Psoas muscle (tissue), 7 donors: ENCODE measurements at regions not wholly inside any gene's neighbourhood (a gene's known extent, or its start where the extent isn't known, plus 50 kb on each side); places are given as distances from the start of the nearest gene placed in this dataset.

Source experiments
- ATAC-seq, 4 donors: fragments of 200-7000 bp; cut with Tn5 transposase; one replicate each; pipeline ENCODE4 v1.9.1; 2020; ENCODE audit warnings: moderate library complexity in 3 of 4, mild to moderate bottlenecking in 2 of 4
- DNase-seq, 2 donors: peaks; one replicate each; pipeline ENCODE4 v3.0.0-alpha.2; 2020
- H3K27ac ChIP-seq: fragments of 200-600 bp; one replicate; pipeline ENCODE4 v1.8.0; 2022
- H3K27me3 ChIP-seq, 3 donors: fragments of 200-600 bp in 1 of 3; one replicate each; pipeline versions ENCODE4 v1.6.1 to v1.8.0; 2013 to 2022; ENCODE audit warnings: low read length in 2 of 3, mild to moderate bottlenecking in 2 of 3, moderate library complexity in 1 of 3; ENCODE audit not compliant: insufficient read depth in 3 of 3
- H3K36me3 ChIP-seq, 2 donors: fragments of 200-600 bp in 1 of 2; one replicate each; pipeline versions ENCODE4 v1.6.1 to v1.8.0; 2013 to 2022; ENCODE audit warnings: low read depth in 1 of 2, mild to moderate bottlenecking in 1 of 2, moderate library complexity in 1 of 2; ENCODE audit not compliant: insufficient read depth in 1 of 2
- H3K4me1 ChIP-seq: fragments of 200-600 bp; one replicate; pipeline ENCODE4 v1.8.0; 2022
- H3K4me3 ChIP-seq: fragments of 200-600 bp; one replicate; pipeline ENCODE4 v1.8.0; 2022; ENCODE audit warnings: mild to moderate bottlenecking
- H3K9me3 ChIP-seq: fragments of 200-600 bp; one replicate; pipeline ENCODE4 v1.8.0; 2022
- WGBS, 3 donors: extraction: QIAGEN DNeasy Blood & Tissue Kit; methylation state at CpG; one replicate each; pipeline versions ENCODE4 v1.1.6 to v1.1.7; 2013; 5-methylcytosine and 5-hydroxymethylcytosine counted together
- intact Hi-C, 2 donors: fragments of 100-400 bp; cut with DNase I; formaldehyde crosslinking; loops; one replicate each; pipeline versions ENCODE4 v1.11.0 to v1.14.2; 2022
- TF ChIP-seq, protein P1 (sequence below): fragments of 200-600 bp; IDR thresholded peaks from one replicate; pipeline ENCODE4 v1.8.0; 2022; ENCODE audit warnings: antibody characterized with exemption
- donor health status: healthy with polysubstance abuse.
- donor health status: DM: no; HTN: no; CAD: no; lungs with moderate emphysema.
- donor health status: Bipolar disorder and iron deficiency.
- donor health status: healthy.
- donor health status: DM: yes; HTN: yes; CAD: no.
- donor health status: DM: no; HTN: no; CAD: no.
- donor health status: DM: yes; HTN: yes; CAD: no.

DNA sequence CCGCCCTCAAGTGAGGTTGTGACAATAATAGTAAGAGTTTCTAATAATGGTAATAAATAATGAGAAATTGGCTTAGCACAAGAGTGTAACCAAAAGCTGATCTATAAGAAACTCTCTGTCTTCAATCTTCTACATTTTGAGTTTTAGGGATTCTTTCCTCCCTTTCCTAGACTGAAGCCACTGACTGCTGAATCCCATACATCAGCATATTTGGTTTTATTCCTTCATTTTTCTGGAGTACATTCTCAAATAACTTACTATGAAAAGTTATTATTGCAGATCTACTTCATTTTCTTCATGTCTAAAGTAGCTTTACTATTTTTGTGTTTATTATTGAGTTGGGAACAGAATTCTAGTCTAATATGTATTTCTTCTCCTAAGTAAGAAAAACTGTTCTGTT is 49.9 kb upstream of the ADAD1 start:
- ATAC-seq = no peak

More for the DNA sequence above, 49.9 kb upstream of the ADAD1 start:
- Histone ChIP-seq H3K36me3 (peaks cover 0 to 60% of the 10 kb centered on the region in 2 donors), H3K27ac (no peak overlapping the region), H3K27me3 (no peaks in the 10 kb centered on the region), H3K4me3 (no peak overlapping the region), H3K9me3 (no peaks in the 10 kb centered on the region), H3K4me1 (no peaks in the 10 kb centered on the region)
- 97 to 100% (median 98%) methylated on average over 1 of the region's 1 CpG for WGBS, 3 donors
- TF ChIP-seq, protein P1, sequence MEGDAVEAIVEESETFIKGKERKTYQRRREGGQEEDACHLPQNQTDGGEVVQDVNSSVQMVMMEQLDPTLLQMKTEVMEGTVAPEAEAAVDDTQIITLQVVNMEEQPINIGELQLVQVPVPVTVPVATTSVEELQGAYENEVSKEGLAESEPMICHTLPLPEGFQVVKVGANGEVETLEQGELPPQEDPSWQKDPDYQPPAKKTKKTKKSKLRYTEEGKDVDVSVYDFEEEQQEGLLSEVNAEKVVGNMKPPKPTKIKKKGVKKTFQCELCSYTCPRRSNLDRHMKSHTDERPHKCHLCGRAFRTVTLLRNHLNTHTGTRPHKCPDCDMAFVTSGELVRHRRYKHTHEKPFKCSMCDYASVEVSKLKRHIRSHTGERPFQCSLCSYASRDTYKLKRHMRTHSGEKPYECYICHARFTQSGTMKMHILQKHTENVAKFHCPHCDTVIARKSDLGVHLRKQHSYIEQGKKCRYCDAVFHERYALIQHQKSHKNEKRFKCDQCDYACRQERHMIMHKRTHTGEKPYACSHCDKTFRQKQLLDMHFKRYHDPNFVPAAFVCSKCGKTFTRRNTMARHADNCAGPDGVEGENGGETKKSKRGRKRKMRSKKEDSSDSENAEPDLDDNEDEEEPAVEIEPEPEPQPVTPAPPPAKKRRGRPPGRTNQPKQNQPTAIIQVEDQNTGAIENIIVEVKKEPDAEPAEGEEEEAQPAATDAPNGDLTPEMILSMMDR = no peak
- intact Hi-C loops = no loop called here
- no peak for DNase-seq
